GM19467 (cell line): ENCODE measurements at regions not wholly inside any gene's neighbourhood (a gene's known extent, or its start where the extent isn't known, plus 50 kb on each side); places are given as distances from the start of the nearest gene placed in this dataset.
A peak's percentile ranks its signal among the peaks of the same experiment; 100 is the strongest.
"Not testable (repeated sequence)": the region's sequence is repeated elsewhere in the genome, so short reads cannot be mapped to it uniquely, and the experiment has no call there.

Experiments
- ATAC-seq: cut with Tn5 transposase; IDR thresholded peaks from one replicate; pipeline ENCODE4 v1.9.1; 2021; ENCODE audit warnings: mild to moderate bottlenecking, moderate library complexity; ENCODE audit not compliant: unreplicated experiment

GRCh38 chr6:10184371-10185227 is 230.3 kb downstream of the TFAP2A start:
- ATAC-seq: no peak

GRCh38 chr6:10180138-10181074 is 234.5 kb downstream of the TFAP2A start:
- no peak for ATAC-seq

- no peak for ATAC-seq
These were observed 237.2 kb downstream of the TFAP2A start for GRCh38 chr6:10177704-10178103.

DNA sequence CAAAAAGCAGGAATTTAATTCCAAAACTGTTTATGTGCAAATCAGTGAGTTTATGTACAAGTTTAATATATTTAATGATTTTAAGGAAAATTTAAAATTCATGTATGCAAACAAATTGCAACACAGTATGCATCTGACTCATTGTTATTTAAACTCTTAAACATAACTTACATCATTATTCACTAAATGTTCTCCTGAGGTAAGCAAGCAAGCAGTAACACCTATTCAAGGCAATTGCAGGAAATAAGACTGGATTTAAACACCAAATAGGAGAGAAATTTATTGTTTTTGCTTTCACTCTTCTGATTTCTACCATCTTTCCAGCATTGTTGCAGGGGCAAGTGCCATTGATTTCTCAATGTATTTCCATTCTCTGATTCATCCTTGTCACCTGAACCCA is 239.5 kb downstream of the TFAP2A start:
- ATAC-seq: no peak

DNA sequence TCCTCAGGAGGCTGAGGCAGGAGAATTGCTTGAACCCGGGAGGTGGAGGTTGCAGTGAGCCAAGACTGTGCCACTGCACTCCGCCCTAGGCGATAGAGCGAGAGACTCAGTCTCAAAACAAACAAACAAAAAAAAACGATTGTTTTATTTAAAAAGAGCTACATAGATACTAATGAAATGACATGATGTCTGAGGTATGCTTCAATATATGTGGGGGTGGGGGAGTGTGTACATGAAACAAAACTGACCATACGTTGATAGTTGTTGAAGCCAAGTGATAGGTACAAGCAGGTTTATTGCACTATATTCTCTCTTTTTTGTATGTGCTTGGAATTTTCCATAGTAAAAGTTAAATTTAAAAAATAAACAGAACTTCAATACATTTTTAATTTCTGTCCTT is 240.1 kb downstream of the TFAP2A start:
- ATAC-seq: no peak

DNA sequence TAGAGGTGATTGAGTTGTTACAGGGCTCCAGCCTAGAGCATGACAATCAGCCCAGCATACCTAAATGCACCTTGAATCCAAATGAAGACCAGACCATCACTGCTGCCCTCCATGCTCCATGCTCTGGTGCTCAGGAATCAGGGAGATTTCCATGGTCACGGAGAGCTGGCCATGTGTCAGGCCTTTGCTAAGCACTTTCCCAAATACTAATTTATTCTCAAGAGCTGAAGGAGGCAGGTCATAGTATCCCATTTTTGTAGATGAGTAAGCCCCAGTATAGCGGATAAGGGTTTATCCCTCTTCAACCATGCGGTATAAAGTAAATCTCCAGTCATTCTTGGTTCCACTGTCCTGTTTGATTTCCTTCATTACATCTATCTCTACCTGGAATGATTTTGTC is 240.8 kb downstream of the TFAP2A start:
- ATAC-seq: no peak

- not testable (repeated sequence) for ATAC-seq
These were observed 243.2 kb downstream of the TFAP2A start for GRCh38 chr6:10171706-10172105.

GRCh38 chr6:10170816-10171215 is 244.1 kb downstream of the TFAP2A start:
- no peak for ATAC-seq

GRCh38 chr6:10166031-10166430 is 248.8 kb downstream of the TFAP2A start:
- ATAC-seq: no peak

DNA sequence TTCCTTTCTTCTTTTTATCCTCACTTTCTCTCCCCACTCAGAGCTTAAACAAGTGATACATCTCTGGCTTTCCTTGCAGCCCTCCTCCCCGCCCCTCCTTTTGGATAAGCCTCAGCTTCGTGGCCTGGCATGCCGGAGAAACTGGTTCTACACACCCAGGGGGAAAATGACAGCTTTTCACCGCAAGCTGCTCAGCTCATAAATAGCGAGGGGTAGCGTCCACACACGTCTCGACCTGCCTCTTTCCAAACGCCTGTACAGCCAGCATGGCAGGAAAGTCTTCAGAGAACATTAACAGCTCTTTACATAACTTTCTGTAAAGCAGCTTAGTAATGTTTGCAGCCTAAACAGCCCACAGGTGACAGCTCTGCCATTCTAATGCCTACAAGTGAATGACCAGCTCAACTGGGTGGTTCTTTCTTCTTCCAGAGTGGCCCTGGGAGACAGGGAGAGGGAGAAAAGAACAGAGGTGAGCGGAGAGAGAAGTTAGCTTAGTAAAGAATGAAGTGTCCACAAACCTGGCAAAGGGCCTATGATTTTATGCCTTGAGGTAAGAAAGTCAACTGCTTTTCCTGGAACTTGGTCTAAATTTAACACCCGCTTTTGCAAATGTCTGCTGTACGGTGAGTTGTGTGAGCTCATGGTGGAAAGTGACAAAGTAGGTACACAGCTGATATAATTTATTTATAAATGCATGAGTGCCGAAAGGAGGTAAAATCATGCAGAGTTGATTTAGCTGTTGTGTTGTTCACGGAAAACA is 251.5 kb downstream of the TFAP2A start:
- no peak for ATAC-seq

- no peak for ATAC-seq
These were observed 258.0 kb downstream of the TFAP2A start for GRCh38 chr6:10156875-10157274.

- ATAC-seq: no peak
These were observed 260.6 kb downstream of the TFAP2A start for GRCh38 chr6:10154251-10154650.

- ATAC-seq: no peak
These were observed 263.5 kb downstream of the TFAP2A start for GRCh38 chr6:10151144-10151915.

DNA sequence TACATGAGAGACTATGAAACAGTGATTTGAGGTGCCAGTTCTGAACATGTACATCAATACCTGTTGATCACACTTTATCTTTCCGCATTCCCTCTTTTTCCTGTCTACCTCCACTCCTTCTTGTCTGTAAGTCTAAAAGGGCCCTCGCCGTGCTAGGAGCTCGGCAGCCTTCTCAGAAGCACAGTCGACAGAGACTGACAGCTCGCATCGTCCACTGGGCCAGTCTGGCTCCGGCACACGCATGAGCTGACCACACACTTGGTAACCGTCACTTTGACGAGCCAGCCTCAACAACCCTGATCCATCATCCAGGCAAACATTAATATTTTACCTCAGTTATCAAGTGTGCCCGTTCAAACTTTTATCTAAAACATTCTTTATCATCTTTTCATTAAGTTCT is 265.3 kb downstream of the TFAP2A start:
- no peak for ATAC-seq

- peak; percentile 96 for ATAC-seq
These were observed 268.0 kb downstream of the TFAP2A start for GRCh38 chr6:10146715-10147451.

- ATAC-seq: no peak
These were observed 270.1 kb downstream of the TFAP2A start for GRCh38 chr6:10144772-10145171.

GRCh38 chr6:10141746-10142443 is 273.0 kb downstream of the TFAP2A start:
- ATAC-seq: no peak

- ATAC-seq: no peak
These were observed 274.1 kb downstream of the TFAP2A start for GRCh38 chr6:10140824-10141223.

DNA sequence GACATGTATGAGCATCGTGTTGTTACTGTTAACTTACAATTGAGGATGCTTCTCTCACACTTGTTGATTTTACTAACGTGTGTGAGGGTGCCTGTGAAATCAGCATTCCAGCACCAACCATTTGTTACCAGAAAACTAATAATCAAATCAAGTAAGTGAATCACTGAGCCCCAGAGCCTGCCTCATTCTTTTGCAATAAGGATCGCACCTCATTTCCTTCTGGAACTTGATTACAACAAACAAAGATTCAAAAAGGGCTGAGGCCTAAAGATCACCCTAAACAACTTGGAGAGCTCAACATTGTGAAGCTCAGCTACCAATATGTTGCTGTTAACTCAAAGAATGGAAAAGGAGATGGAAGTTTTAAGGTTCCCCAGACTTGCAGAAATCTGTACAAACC is 274.7 kb downstream of the TFAP2A start:
- no peak for ATAC-seq
